Common myeloid progenitor, CD34-positive (primary cell): ENCODE measurements at regions not wholly inside any gene's neighbourhood (a gene's known extent, or its start where the extent isn't known, plus 50 kb on each side); places are given as distances from the start of the nearest gene placed in this dataset.
A peak's percentile ranks its signal among the peaks of the same experiment; 100 is the strongest.

Source experiments
- CTCF ChIA-PET: fragments of 350-600 bp; sonication (Branson Sonifier 250); formaldehyde crosslinking; loops from one replicate; lab custom pipeline; 2021; ENCODE audit warnings: antibody characterized with exemption; lab: Charles Lee
- POLR2A ChIA-PET: fragments of 350-600 bp; sonication (Branson Sonifier 250); formaldehyde crosslinking; loops from one replicate; lab custom pipeline; 2021; ENCODE audit warnings: antibody characterized with exemption; lab: Charles Lee
- DNase-seq, 3 donors: peaks; one replicate each; pipeline versions ENCODE4 v3.0.0 to v3.0.0-alpha.2; 2013
- H3K27ac ChIP-seq, 2 experiments: 1 replicate in 1 of 2; 2 replicates in 1 of 2; pipeline ENCODE4 v1.7.0; 2013; ENCODE audit warnings: inconsistent platforms in 2 of 2, low read length in 2 of 2, mild to moderate bottlenecking in 2 of 2, low read depth in 1 of 2, moderate library complexity in 1 of 2; ENCODE audit not compliant: severe bottlenecking in 2 of 2, insufficient read depth in 1 of 2, poor library complexity in 1 of 2
- H3K27me3 ChIP-seq, 5 experiments: replicated peaks in 2 of 5; 1 replicate in 3 of 5; 2 replicates in 2 of 5; pipeline versions ENCODE4 v1.6.1 to v1.7.0; 2013; ENCODE audit warnings: low read length in 4 of 5, mild to moderate bottlenecking in 2 of 5, moderate library complexity in 2 of 5, inconsistent platforms in 1 of 5; ENCODE audit not compliant: insufficient read depth in 5 of 5, control insufficient read depth in 4 of 5
- H3K36me3 ChIP-seq, 4 experiments: 1 replicate in 2 of 4; 2 replicates in 2 of 4; pipeline versions ENCODE4 v1.6.1 to v1.7.0; 2013; ENCODE audit warnings: low read length in 3 of 4, control low read depth in 1 of 4, mild to moderate bottlenecking in 1 of 4; ENCODE audit not compliant: control insufficient read depth in 4 of 4, insufficient read depth in 4 of 4
- H3K4me1 ChIP-seq, 4 experiments: 1 replicate in 3 of 4; 2 replicates in 1 of 4; pipeline versions ENCODE4 v1.6.1 to v1.7.1; 2013; ENCODE audit warnings: low read length in 3 of 4, mild to moderate bottlenecking in 3 of 4, control low read depth in 1 of 4, inconsistent platforms in 1 of 4, moderate library complexity in 1 of 4; ENCODE audit not compliant: control insufficient read depth in 4 of 4, insufficient read depth in 4 of 4; ENCODE audit errors: control extremely low read depth in 1 of 4
- H3K4me3 ChIP-seq, 7 experiments: 1 replicate in 4 of 7; 2 replicates in 3 of 7; pipeline versions ENCODE4 v1.5.1 to v1.7.0; 2013; ENCODE audit warnings: mild to moderate bottlenecking in 7 of 7, low read length in 6 of 7, moderate library complexity in 6 of 7, inconsistent platforms in 2 of 7, low read depth in 2 of 7, control low read depth in 1 of 7; ENCODE audit not compliant: insufficient read depth in 4 of 7, control insufficient read depth in 1 of 7; ENCODE audit errors: extremely low read depth in 1 of 7
- H3K9me3 ChIP-seq, 5 experiments: 1 replicate in 4 of 5; 2 replicates in 1 of 5; pipeline versions ENCODE4 v1.6.1 to v1.7.1; 2013; ENCODE audit warnings: low read length in 4 of 5, mild to moderate bottlenecking in 2 of 5, inconsistent platforms in 1 of 5, low read depth in 1 of 5, moderate library complexity in 1 of 5; ENCODE audit not compliant: control insufficient read depth in 4 of 5, insufficient read depth in 2 of 5; ENCODE audit errors: control extremely low read depth in 1 of 5
- whole genome bisulfite sequencing: methylation state at CpG from one replicate; pipeline ENCODE4 v1.1.5; 2013; ENCODE audit not compliant: insufficient coverage; 5-methylcytosine and 5-hydroxymethylcytosine counted together

DNA sequence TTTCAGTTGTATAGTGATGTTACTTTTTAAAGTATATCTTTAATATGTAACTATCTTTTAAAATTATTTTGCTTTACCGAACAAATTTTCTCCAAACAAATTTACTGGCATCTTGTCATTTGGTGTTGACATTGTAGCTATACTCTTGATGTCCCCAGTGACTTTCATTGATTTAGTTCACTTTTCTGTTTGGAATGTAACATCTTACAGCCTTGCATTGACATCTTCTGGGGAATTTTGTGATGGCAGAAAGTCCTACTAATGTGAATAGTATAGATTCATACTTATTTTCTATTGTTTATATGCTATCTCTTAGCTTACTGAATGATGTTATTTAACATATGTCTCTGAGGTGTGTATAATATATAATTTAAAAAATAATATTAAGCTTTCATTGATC, 800.9 kb upstream of the ATXN8OS start:
- no peak overlapping the region for H3K27ac ChIP-seq
- H3K9me3 ChIP-seq, result no peaks in the 10 kb centered on the region
- no peaks in the 10 kb centered on the region for H3K4me1 ChIP-seq
- no peaks in the 10 kb centered on the region for H3K36me3 ChIP-seq
- ChIA-PET POLR2A (no interaction called here), CTCF (interaction anchor here (1.6 kb wide), 1 partner anchor 41 kb away, joined by 3 read pairs; no protein-coding TSS in a partner anchor)
- no peaks in the 10 kb centered on the region for H3K27me3 ChIP-seq
- WGBS, result no CpG with 5 or more reads among the region's 1 CpG
- no peak for DNase-seq
- H3K4me3 ChIP-seq, result no peak overlapping the region

GRCh38 chr13:69300131-69300530, 807.5 kb upstream of the ATXN8OS start:
- H3K27ac ChIP-seq, result no peak overlapping the region
- H3K27me3 ChIP-seq, result no peaks in the 10 kb centered on the region
- WGBS, result 0% methylated on average over 1 of the region's 2 CpGs
- no peaks in the 10 kb centered on the region for H3K36me3 ChIP-seq
- H3K4me3 ChIP-seq, result no peak overlapping the region
- H3K4me1 ChIP-seq, result no peaks in the 10 kb centered on the region
- DNase-seq, result no peak
- H3K9me3 ChIP-seq, result no peaks in the 10 kb centered on the region
- ChIA-PET CTCF (no interaction called here), POLR2A (no interaction called here)

- Histone ChIP-seq H3K36me3 (no peaks in the 10 kb centered on the region), H3K4me1 (peaks cover 0 to 15% (median 2%) of the 10 kb centered on the region in 4 experiments), H3K4me3 (no peak overlapping the region), H3K9me3 (no peaks in the 10 kb centered on the region), H3K27ac (no peak overlapping the region), H3K27me3 (no peaks in the 10 kb centered on the region)
- DNase-seq, result no peak
- no CpG with 5 or more reads among the region's 1 CpG for whole genome bisulfite sequencing
- ChIA-PET POLR2A (no interaction called here), CTCF (no interaction called here)
Measured at GRCh38 chr13:69296130-69296529, 811.5 kb upstream of the ATXN8OS start.

- Histone ChIP-seq H3K36me3 (no peaks in the 10 kb centered on the region), H3K27me3 (no peaks in the 10 kb centered on the region), H3K4me3 (no peak overlapping the region), H3K4me1 (peaks cover 0 to 15% (median 2%) of the 10 kb centered on the region in 4 experiments), H3K9me3 (no peaks in the 10 kb centered on the region), H3K27ac (no peak overlapping the region)
- DNase-seq, result peak in 2 of 3 donors; percentile 3 to 14
- POLR2A ChIA-PET, result no interaction called here
- WGBS, result 100% methylated on average over 1 of the region's 2 CpGs
- CTCF ChIA-PET, result no interaction called here
Measured at GRCh38 chr13:69292789-69293425, 814.7 kb upstream of the ATXN8OS start.

- no peaks in the 10 kb centered on the region for H3K27me3 ChIP-seq
- POLR2A ChIA-PET, result no interaction called here
- H3K9me3 ChIP-seq, result no peaks in the 10 kb centered on the region
- peaks cover 0 to 15% (median 2%) of the 10 kb centered on the region in 4 experiments for H3K4me1 ChIP-seq
- H3K4me3 ChIP-seq, result no peak overlapping the region
- CTCF ChIA-PET, result no interaction called here
- peak in 2 of 3 donors; percentile 1 to 6 for DNase-seq
- WGBS, result no CpG with 5 or more reads among the region's 1 CpG
- no peak overlapping the region for H3K27ac ChIP-seq
- H3K36me3 ChIP-seq, result no peaks in the 10 kb centered on the region
Measured at GRCh38 chr13:69291292-69291906, 816.2 kb upstream of the ATXN8OS start.

DNA sequence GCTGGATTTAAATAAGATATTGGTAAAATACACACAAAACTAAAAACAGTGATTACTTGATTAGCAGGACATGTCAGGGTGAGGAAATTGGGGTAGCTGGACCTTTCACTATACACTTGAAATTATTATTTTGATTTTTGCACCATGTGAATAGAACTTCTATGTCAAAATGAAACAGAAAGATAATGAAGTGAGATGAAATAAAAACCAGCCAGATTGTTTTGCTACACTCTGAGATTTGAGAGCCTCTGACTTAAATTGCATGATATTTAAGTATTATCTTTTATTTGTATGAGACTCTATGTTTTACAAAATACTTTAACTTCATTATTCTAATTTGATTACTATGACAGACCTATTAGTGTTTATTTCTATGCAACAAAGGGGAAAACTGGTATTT, 819.6 kb upstream of the ATXN8OS start:
- Histone ChIP-seq H3K27me3 (no peaks in the 10 kb centered on the region), H3K36me3 (no peaks in the 10 kb centered on the region), H3K4me3 (no peak overlapping the region), H3K4me1 (peaks cover 0 to 12% (median 2%) of the 10 kb centered on the region in 4 experiments), H3K27ac (no peak overlapping the region), H3K9me3 (no peaks in the 10 kb centered on the region)
- POLR2A ChIA-PET, result no interaction called here
- no peak for DNase-seq
- CTCF ChIA-PET, result no interaction called here

GRCh38 chr13:69287050-69287698, 820.5 kb upstream of the ATXN8OS start:
- no peaks in the 10 kb centered on the region for H3K36me3 ChIP-seq
- no peak overlapping the region for H3K27ac ChIP-seq
- ChIA-PET CTCF (no interaction called here), POLR2A (no interaction called here)
- no peaks in the 10 kb centered on the region for H3K9me3 ChIP-seq
- H3K27me3 ChIP-seq, result no peaks in the 10 kb centered on the region
- DNase-seq, result no peak
- 97% methylated on average over 3 of the region's 8 CpGs for WGBS
- peaks cover 0 to 9% (median 0%) of the 10 kb centered on the region in 4 experiments for H3K4me1 ChIP-seq
- no peak overlapping the region for H3K4me3 ChIP-seq
